GM12872 (cell line): ENCODE measurements at regions not wholly inside any gene's neighbourhood (a gene's known extent, or its start where the extent isn't known, plus 50 kb on each side); places are given as distances from the start of the nearest gene placed in this dataset.

ENCODE experiments used
- TF ChIP-seq, protein P1 (sequence below): IDR thresholded peaks from 3 replicates; pipeline ENCODE4 v1.5.1; 2011; ENCODE audit warnings: low read depth, mild to moderate bottlenecking, low read length, moderate library complexity; ENCODE audit not compliant: insufficient read depth

GRCh38 chr1:168477792-168478191 lies 66.0 kb downstream of the XCL2 start:
- TF ChIP-seq, protein P1, sequence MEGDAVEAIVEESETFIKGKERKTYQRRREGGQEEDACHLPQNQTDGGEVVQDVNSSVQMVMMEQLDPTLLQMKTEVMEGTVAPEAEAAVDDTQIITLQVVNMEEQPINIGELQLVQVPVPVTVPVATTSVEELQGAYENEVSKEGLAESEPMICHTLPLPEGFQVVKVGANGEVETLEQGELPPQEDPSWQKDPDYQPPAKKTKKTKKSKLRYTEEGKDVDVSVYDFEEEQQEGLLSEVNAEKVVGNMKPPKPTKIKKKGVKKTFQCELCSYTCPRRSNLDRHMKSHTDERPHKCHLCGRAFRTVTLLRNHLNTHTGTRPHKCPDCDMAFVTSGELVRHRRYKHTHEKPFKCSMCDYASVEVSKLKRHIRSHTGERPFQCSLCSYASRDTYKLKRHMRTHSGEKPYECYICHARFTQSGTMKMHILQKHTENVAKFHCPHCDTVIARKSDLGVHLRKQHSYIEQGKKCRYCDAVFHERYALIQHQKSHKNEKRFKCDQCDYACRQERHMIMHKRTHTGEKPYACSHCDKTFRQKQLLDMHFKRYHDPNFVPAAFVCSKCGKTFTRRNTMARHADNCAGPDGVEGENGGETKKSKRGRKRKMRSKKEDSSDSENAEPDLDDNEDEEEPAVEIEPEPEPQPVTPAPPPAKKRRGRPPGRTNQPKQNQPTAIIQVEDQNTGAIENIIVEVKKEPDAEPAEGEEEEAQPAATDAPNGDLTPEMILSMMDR: no peak

- TF ChIP-seq, protein P1: no peak
These were observed 67.0 kb downstream of the XCL2 start for GRCh38 chr1:168476588-168477385.

DNA sequence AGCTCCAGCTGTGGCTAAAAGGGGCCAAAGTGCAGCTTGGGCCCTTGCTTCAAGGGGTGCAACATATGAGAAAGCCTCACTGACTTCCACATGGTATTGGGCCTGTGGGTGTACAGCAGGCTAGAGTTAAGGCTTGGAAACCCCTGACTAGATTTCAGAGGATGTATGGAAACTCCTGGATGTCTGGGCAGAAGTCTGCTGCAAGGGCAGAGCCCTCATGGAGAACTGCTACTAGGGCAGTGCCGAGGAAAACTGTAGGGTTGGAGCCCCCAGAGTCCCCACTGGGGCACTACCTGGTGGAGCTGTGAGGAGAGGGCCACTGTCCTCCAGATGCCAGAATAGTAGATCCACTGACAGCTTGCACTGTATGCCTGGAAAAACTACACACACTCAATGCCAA lies 69.5 kb downstream of the XCL2 start:
- TF ChIP-seq, protein P1: no peak

DNA sequence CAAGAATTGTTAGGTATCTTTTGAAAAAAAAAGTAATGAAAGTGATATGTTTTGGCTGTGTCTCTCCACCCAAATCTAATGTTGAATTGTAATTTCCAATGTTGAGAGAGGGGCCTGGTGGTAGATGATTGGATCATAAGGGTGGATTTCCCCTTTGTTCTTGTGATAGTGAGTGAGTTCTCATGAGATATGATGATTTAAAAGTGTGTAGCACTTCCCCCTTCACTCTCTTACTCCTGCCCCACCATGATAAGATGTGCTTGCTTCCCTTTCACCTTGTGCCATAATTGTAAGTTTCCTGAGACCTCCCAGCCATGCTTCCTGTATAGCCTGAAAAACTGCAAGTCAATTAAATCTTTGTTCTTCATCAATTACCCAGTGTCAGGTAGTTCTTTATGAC lies 70.7 kb downstream of the XCL2 start:
- TF ChIP-seq, protein P1: no peak

- TF ChIP-seq, protein P1: no peak
These were observed 71.6 kb downstream of the XCL2 start for GRCh38 chr1:168472223-168472622.

- TF ChIP-seq, protein P1: no peak
These were observed 72.8 kb downstream of the XCL2 start for GRCh38 chr1:168470901-168471431.

DNA sequence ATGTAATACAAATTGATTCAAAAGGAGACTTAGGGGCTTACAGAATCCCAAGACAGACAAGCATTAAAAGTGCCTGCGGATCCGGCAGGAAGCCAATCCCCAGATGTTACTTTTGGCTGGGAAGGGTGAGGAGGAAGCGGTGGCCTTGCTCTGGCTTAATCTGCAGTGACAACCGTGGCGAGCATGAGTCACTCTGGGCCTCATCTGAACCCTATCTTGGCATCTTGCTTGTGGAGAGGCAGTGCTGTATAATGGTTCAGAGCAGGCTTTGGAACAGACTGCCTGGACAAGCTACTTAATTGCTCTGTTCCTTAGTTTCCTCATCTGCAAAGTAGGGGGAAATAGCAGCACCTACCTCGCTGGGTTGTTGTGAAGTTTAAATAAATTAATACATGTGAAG lies 74.1 kb downstream of the XCL2 start:
- TF ChIP-seq, protein P1: no peak
